PFSK-1 (cell line): ENCODE measurements at regions not wholly inside any gene's neighbourhood (a gene's known extent, or its start where the extent isn't known, plus 50 kb on each side); places are given as distances from the start of the nearest gene placed in this dataset.

Experiments
- POLR2AphosphoS5 ChIP-seq: IDR thresholded peaks from 2 replicates; pipeline ENCODE4 v1.6.1; 2012; ENCODE audit warnings: low read depth, mild to moderate bottlenecking, control low read depth, low read length, moderate library complexity
- SIN3A ChIP-seq: IDR thresholded peaks from 2 replicates; pipeline ENCODE4 v1.6.1; 2012; ENCODE audit warnings: mild to moderate bottlenecking, low read length, moderate library complexity, borderline replicate concordance; ENCODE audit not compliant: insufficient read depth

DNA sequence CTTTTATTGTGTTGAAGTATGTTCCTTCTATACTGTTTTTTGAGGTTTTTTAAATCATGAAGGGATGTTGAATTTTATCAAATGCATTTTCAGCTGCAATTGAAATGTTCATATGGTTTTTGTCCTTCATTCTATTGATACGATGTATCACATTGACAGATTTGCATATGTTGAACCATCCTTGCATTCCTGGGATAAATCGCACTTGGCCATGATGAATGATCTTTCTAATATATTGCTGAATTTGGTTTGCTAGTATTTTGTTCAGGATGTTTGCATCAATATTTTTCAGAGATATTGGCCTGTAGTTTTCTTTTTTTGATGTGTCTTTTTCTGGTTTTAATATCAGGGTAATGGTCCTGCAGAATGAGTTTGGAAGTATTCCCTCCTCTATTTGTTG lies 214.0 kb downstream of the LMO4 start:
- TF ChIP-seq POLR2AphosphoS5 (no peak), SIN3A (no peak)
